ENCODE measurements at regions not wholly inside any gene's neighbourhood (a gene's known extent, or its start where the extent isn't known, plus 50 kb on each side); places are given as distances from the start of the nearest gene placed in this dataset.

DNA sequence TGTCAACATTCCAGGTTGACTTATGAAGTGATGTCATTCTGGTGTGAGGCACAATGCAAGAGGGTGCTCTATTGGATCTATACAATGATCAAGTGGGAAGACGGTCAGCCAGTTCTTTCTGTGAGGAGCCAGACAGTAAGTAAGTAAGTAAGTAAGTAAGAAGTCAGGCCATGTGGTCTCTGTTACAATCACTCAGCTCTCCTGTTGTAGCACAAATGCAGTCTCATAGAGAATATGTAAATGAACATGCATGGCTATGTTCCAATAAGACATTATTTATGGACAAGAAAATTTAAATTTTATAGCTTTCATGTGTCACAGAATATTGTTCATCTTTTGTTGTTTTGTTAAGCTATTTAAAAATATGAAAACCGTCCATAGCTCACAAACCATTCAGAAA is 399.7 kb downstream of the BTBD3 start:
- CTCF ChIA-PET: no interaction called here
- DNase-seq (ENCODE audit: low spot score): no peak
- TF ChIP-seq, protein P1, sequence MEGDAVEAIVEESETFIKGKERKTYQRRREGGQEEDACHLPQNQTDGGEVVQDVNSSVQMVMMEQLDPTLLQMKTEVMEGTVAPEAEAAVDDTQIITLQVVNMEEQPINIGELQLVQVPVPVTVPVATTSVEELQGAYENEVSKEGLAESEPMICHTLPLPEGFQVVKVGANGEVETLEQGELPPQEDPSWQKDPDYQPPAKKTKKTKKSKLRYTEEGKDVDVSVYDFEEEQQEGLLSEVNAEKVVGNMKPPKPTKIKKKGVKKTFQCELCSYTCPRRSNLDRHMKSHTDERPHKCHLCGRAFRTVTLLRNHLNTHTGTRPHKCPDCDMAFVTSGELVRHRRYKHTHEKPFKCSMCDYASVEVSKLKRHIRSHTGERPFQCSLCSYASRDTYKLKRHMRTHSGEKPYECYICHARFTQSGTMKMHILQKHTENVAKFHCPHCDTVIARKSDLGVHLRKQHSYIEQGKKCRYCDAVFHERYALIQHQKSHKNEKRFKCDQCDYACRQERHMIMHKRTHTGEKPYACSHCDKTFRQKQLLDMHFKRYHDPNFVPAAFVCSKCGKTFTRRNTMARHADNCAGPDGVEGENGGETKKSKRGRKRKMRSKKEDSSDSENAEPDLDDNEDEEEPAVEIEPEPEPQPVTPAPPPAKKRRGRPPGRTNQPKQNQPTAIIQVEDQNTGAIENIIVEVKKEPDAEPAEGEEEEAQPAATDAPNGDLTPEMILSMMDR (conservative IDR thresholded peaks at IDR 0.05; ENCODE audit: low read depth): no peak
- POLR2A ChIA-PET (ENCODE audit: low non-redundant PET): no interaction called here
- no peak overlapping the region for H3K27ac ChIP-seq

DNA sequence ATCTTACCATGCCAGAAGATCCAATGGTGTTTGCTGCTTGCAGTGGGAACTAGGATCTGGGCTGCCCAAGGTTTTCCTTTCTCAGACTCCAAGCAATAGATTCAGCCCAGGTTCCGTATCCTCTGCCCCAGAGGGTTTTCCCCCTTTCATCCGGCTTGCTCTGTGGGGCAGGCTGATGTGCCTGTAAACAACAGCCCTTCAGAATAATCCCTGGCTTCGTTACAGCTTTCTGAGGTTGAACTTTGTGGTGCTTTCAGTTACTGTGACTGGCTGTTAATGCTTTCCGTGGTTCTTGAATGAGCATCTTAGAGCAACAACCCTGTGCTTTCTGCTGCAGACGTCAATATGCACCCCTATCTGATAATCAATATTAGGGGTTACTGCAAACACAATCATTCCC is 400.4 kb downstream of the BTBD3 start:
- no peak overlapping the region for H3K27ac ChIP-seq

DNA sequence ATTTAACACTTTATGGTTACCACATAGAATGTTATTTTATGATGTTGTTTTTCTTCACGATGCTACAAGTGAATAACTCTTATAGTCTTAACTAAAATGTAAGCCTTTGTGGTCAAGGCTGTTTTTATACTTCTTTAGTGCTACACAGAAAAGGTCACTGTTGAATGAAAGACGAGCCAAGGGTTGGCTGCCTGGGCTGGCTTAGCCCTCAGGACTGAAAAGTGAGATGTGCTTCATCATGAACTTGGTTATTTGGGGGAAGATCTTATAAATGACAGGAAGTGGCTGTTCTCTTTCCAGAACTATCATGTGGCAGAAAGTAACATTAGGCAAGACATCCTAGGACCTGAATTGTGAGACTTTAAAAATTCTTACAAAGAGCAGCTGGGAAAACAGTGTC is 404.0 kb downstream of the BTBD3 start:
- CTCF ChIA-PET: no interaction called here
- H3K27ac ChIP-seq: no peak overlapping the region
- TF ChIP-seq, protein P1 (conservative IDR thresholded peaks at IDR 0.05; ENCODE audit: low read depth): no peak
- POLR2A ChIA-PET (ENCODE audit: low non-redundant PET): no interaction called here
- no peak for DNase-seq (ENCODE audit: low spot score)

More for the DNA sequence above, 400.4 kb downstream of the BTBD3 start:
- ChIA-PET POLR2A (ENCODE audit: low non-redundant PET) (no interaction called here), CTCF (no interaction called here)
- no peak for DNase-seq (ENCODE audit: low spot score)
- TF ChIP-seq, protein P1 (conservative IDR thresholded peaks at IDR 0.05; ENCODE audit: low read depth): no peak

DNA sequence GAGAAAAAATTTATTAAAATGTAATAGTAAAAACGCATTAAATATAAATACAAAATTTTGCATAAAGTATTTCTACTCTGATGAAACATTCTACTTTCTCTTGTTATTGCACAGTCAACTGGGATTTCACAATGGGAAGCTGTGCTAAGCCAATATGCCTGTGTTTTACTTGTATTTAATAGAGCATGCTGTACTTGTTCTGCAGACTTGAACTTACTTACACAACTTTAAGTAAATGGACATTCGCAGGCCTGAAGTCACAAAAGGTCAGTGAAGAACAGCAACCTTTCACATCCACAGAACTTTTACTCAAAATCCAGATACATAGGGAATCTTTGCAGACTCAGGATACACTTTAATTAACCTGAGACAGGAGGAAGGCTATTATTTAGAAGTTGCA is 409.5 kb downstream of the BTBD3 start:
- no peak for DNase-seq (ENCODE audit: low spot score)
- ChIA-PET CTCF (no interaction called here), POLR2A (ENCODE audit: low non-redundant PET) (no interaction called here)
- no peak overlapping the region for H3K27ac ChIP-seq
- TF ChIP-seq, protein P1 (conservative IDR thresholded peaks at IDR 0.05; ENCODE audit: low read depth): no peak

DNA sequence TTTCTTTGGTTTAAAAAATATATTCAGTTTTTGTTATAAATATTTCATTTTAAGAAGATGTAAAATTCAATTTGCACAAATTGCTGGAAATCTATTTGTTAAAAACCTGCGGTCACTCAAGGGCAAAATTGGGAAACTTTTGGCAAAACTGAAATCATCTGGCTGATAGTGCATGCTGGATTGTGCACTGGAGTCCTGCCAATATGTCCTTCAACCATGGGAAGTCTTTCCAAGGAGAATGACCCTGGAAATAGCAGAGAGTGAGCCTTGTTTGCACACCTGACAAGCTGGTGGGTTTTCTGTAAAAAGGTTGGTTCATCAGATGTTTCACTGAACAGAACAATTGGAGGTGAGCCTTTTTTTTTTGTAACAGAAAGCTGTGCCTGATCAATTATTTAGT is 413.5 kb downstream of the BTBD3 start:
- no peak overlapping the region for H3K27ac ChIP-seq
- CTCF ChIA-PET: no interaction called here
- DNase-seq (ENCODE audit: low spot score): no peak
- TF ChIP-seq, protein P1 (conservative IDR thresholded peaks at IDR 0.05; ENCODE audit: low read depth): no peak
- POLR2A ChIA-PET (ENCODE audit: low non-redundant PET): no interaction called here

DNA sequence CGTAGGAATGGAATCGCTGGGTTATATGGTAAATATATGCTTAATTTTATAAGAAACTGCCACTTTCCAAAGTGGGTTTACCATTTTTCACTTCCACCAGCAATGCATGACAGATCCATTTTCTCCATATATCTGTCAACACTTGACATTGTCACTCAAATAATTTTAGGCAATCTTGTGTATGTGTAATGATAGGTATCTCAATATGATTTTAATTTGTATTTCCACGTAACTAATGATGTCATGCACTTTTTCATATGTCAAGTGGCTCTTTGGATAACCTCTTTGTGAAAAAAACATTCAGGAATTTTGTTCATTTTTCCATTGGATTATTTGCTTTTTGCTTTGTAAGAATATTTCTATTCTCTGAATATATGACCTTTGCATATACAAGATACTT is 419.9 kb downstream of the BTBD3 start:
- ChIA-PET POLR2A (ENCODE audit: low non-redundant PET) (no interaction called here), CTCF (no interaction called here)
- no peak for DNase-seq (ENCODE audit: low spot score)
- TF ChIP-seq, protein P1 (conservative IDR thresholded peaks at IDR 0.05; ENCODE audit: low read depth): no peak
- no peak overlapping the region for H3K27ac ChIP-seq

DNA sequence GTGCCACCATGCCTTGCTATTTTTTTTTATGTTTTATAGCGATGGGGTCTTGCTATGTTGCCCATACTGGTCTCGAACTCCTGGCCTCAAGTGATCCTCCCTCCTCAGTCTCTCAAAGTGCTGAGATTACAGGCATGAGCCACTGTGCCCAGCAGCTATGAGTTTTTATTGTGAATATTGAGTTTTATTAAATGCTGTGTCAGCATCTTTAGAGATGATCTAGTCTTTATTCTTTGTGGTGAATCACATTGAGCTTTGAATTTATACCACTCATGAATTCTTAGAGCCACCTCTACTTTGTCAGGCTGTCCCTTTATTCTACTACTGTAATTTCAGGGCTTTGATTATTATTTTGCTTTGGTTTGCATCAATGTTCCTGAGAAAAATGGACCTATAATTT is 428.3 kb downstream of the BTBD3 start:
- H3K27ac ChIP-seq: no peak overlapping the region
- TF ChIP-seq, protein P1 (conservative IDR thresholded peaks at IDR 0.05; ENCODE audit: low read depth): no peak
- CTCF ChIA-PET: no interaction called here
- DNase-seq (ENCODE audit: low spot score): no peak
- POLR2A ChIA-PET (ENCODE audit: low non-redundant PET): no interaction called here
